Lower lobe of right lung (tissue), 2 donors: ENCODE measurements at regions not wholly inside any gene's neighbourhood (a gene's known extent, or its start where the extent isn't known, plus 50 kb on each side); places are given as distances from the start of the nearest gene placed in this dataset.
A peak's percentile ranks its signal among the peaks of the same experiment; 100 is the strongest.

Source experiments
- ATAC-seq, 2 donors: fragments of 200-7000 bp; cut with Tn5 transposase; one replicate each; pipeline ENCODE4 v1.9.1; 2020 to 2022; ENCODE audit warnings: mild to moderate bottlenecking in 2 of 2, moderate library complexity in 2 of 2
- DNase-seq: peaks from one replicate; pipeline ENCODE4 v3.0.0-alpha.2; 2020
- H3K27ac ChIP-seq: fragments of 200-600 bp; one replicate; pipeline ENCODE4 v1.8.0; 2022
- H3K27me3 ChIP-seq: fragments of 200-600 bp; one replicate; pipeline ENCODE4 v1.8.0; 2022; ENCODE audit warnings: low read depth
- H3K36me3 ChIP-seq: fragments of 200-600 bp; one replicate; pipeline ENCODE4 v1.8.0; 2022; ENCODE audit warnings: mild to moderate bottlenecking
- H3K4me1 ChIP-seq: fragments of 200-600 bp; one replicate; pipeline ENCODE4 v1.8.0; 2022
- H3K4me3 ChIP-seq: fragments of 200-600 bp; one replicate; pipeline ENCODE4 v1.8.0; 2022; ENCODE audit warnings: mild to moderate bottlenecking
- H3K9me3 ChIP-seq: fragments of 200-600 bp; one replicate; pipeline ENCODE4 v1.8.0; 2022
- intact Hi-C: fragments of 100-400 bp; cut with DNase I; formaldehyde crosslinking; loops from one replicate; pipeline ENCODE4 v1.11.0; 2022
- TF ChIP-seq, protein P1 (sequence below): fragments of 200-600 bp; IDR thresholded peaks from one replicate; pipeline ENCODE4 v1.8.0; 2022; ENCODE audit warnings: antibody characterized with exemption, mild to moderate bottlenecking
- donor health status: DM: no; HTN: yes; CAD: no; lungs with severe emphysema.

DNA sequence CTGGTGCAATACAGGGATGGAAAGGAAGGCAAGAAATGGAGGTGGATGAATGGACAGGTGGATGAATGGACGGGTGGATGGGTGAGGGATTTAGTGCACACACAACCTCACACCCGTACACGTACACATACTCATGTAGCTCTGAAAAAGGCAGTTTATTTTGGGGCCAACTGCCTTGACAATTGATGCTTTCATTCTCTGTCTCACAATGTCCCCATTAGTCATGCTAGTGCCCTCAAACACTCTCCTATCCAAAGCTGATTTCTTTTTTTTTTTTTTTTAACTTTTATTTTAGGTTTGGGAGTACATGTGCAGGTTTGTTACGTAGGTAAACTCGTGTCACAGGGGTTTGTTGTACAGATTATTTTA is 495.0 kb downstream of the DMAC1 start:
- intact Hi-C loops: no loop called here
- H3K4me1 ChIP-seq: no peaks in the 10 kb centered on the region
- no peak overlapping the region for H3K4me3 ChIP-seq
- H3K9me3 ChIP-seq: peaks cover 16% of the 10 kb centered on the region
- no peaks in the 10 kb centered on the region for H3K36me3 ChIP-seq
- no peak overlapping the region for H3K27ac ChIP-seq
- TF ChIP-seq, protein P1, sequence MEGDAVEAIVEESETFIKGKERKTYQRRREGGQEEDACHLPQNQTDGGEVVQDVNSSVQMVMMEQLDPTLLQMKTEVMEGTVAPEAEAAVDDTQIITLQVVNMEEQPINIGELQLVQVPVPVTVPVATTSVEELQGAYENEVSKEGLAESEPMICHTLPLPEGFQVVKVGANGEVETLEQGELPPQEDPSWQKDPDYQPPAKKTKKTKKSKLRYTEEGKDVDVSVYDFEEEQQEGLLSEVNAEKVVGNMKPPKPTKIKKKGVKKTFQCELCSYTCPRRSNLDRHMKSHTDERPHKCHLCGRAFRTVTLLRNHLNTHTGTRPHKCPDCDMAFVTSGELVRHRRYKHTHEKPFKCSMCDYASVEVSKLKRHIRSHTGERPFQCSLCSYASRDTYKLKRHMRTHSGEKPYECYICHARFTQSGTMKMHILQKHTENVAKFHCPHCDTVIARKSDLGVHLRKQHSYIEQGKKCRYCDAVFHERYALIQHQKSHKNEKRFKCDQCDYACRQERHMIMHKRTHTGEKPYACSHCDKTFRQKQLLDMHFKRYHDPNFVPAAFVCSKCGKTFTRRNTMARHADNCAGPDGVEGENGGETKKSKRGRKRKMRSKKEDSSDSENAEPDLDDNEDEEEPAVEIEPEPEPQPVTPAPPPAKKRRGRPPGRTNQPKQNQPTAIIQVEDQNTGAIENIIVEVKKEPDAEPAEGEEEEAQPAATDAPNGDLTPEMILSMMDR: no peak
- no peaks in the 10 kb centered on the region for H3K27me3 ChIP-seq
- ATAC-seq (no peak), DNase-seq (no peak)

DNA sequence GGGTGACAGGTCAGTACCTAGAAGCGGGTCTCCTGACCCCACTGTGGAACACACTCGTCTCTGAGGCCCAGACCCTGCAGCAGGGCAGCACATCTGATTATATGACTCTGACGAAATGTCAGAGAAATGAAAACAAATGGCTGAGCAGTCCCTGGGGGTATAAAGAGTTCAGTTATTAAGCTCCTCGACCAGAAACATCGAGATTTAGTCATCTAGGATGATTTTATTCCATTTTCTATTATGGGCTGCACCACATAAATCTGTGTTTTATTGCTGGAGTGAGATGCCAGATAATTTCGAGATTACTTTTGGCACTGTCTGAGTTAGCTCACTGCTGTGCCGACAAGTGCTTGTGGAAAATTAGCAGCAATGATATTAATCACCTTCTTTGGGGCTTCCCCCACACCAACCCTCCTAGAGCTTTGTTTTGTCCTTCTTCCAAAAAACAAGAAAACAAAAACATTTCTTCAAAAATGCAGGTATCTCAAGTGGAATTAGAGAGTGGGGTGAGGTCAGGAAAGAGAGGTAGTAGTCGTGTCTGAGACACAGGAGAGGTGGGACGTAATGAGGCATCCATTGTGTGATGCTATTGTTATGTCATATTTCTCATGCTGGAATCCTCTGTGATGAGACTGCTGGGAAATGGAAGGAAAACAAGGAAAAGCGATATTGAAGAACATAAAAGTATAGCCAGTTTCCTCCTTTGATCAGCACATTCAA is 495.5 kb downstream of the DMAC1 start:
- Histone ChIP-seq H3K4me3 (no peak overlapping the region), H3K4me1 (no peaks in the 10 kb centered on the region), H3K27me3 (no peaks in the 10 kb centered on the region), H3K36me3 (no peaks in the 10 kb centered on the region), H3K27ac (no peak overlapping the region), H3K9me3 (peaks cover 11% of the 10 kb centered on the region)
- intact Hi-C loops: no loop called here
- TF ChIP-seq, protein P1: no peak
- no peak for DNase-seq
- ATAC-seq: no peak

DNA sequence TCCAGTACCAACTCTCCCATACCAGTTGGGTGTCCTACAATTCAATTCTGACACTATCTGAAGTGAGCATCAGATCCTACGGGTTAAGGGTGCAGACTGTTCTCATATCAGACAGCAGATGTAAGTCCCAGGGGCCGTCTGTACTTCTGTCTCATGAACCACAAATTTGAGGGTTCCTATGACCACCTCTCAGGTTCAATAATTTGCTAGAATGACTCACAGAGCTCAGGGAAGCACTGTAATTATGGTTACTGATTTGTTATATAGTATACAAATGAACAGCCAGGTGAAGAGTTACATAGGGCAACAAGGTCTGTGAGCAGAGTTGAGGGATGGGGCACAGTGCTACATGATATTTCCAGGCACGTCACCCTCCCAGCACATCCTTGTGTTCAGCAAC is 499.1 kb downstream of the DMAC1 start:
- DNase-seq (no peak), ATAC-seq (no peak)
- no peaks in the 10 kb centered on the region for H3K9me3 ChIP-seq
- H3K27ac ChIP-seq: no peak overlapping the region
- no peak overlapping the region for H3K4me3 ChIP-seq
- no peaks in the 10 kb centered on the region for H3K4me1 ChIP-seq
- intact Hi-C loops: no loop called here
- TF ChIP-seq, protein P1: no peak
- no peaks in the 10 kb centered on the region for H3K27me3 ChIP-seq
- H3K36me3 ChIP-seq: no peaks in the 10 kb centered on the region

DNA sequence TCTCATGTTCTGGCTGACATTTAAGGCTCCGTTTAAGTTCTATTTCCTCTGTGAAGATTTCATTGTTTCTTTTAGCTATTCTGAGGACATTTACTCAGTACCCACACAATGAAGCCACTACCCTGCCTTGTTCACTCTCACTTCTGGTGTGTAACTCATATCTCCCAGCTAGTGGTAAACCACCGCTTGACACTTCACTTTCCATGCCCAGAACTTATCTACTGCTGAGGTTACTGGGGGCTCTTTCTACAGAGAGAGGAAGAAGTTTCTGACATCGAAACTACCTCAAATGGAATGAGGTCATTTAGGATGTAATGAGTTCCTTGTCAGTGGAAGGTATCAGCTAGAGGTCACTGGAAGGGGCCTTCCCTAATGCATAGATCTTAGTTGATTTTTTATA is 501.5 kb downstream of the DMAC1 start:
- DNase-seq: no peak
- TF ChIP-seq, protein P1: no peak
- intact Hi-C loops: no loop called here

DNA sequence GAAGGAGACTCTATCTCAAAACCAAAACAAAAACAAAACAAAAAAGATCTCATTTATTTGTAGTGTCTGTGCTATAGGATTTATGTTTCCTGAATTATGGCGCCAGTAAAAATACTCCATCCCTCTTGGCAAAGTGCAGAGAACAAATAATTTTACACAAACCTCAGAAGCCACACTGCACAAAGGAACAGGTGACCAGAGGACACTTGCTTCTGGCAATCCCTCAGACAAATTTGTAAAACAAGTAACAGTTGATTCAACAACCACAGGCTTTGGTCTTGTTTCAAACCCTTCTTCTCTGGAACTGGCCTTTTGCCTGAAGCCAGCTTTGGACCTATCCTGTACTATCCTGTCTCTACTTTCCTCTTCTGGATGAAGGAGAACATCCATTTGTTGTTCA is 502.1 kb downstream of the DMAC1 start:
- intact Hi-C loops: no loop called here
- Histone ChIP-seq H3K4me3 (no peak overlapping the region), H3K27me3 (no peaks in the 10 kb centered on the region), H3K4me1 (no peaks in the 10 kb centered on the region), H3K9me3 (no peaks in the 10 kb centered on the region), H3K36me3 (no peaks in the 10 kb centered on the region), H3K27ac (no peak overlapping the region)
- DNase-seq (no peak), ATAC-seq (no peak)
- TF ChIP-seq, protein P1: no peak

More for the DNA sequence above, 501.5 kb downstream of the DMAC1 start:
- Histone ChIP-seq H3K4me1 (no peaks in the 10 kb centered on the region), H3K27me3 (no peaks in the 10 kb centered on the region), H3K27ac (no peak overlapping the region), H3K36me3 (no peaks in the 10 kb centered on the region), H3K9me3 (no peaks in the 10 kb centered on the region), H3K4me3 (no peak overlapping the region)
- ATAC-seq: peak in 1 of 2 donors; percentile 39
